Esophagus squamous epithelium (tissue), 5 donors: ENCODE measurements at regions not wholly inside any gene's neighbourhood (a gene's known extent, or its start where the extent isn't known, plus 50 kb on each side); places are given as distances from the start of the nearest gene placed in this dataset.
"Not testable (repeated sequence)": the region's sequence is repeated elsewhere in the genome, so short reads cannot be mapped to it uniquely, and the experiment has no call there.

Experiments used
- DNase-seq: peaks from one replicate; lab custom pipeline; 2025; lab: John Stamatoyannopoulos, UW
- H3K27ac ChIP-seq, 4 donors: fragments of 200-600 bp; sonication (generic); one replicate each; pipeline ENCODE4 v1.5.1; 2016 to 2019; ENCODE audit warnings: mild to moderate bottlenecking in 1 of 4
- H3K27me3 ChIP-seq, 4 donors: fragments of 200-600 bp; sonication (generic); 1 replicate in 3 of 4; 2 replicates in 1 of 4; pipeline versions ENCODE4 v1.5.1 to v1.6.0; 2017 to 2021; ENCODE audit warnings: antibody characterized with exemption in 1 of 4
- H3K36me3 ChIP-seq, 3 donors: fragments of 200-600 bp; sonication (generic); one replicate each; pipeline ENCODE4 v1.5.1; 2016 to 2019
- H3K4me1 ChIP-seq, 3 donors: fragments of 200-600 bp; sonication (generic); one replicate each; pipeline ENCODE4 v1.5.1; 2017 to 2019
- H3K4me3 ChIP-seq, 4 donors: fragments of 200-600 bp; sonication (generic); 1 replicate in 3 of 4; 2 replicates in 1 of 4; pipeline ENCODE4 v1.5.1; 2016 to 2019; ENCODE audit warnings: mild to moderate bottlenecking in 2 of 4, moderate library complexity in 1 of 4
- H3K9me3 ChIP-seq, 3 donors: fragments of 200-600 bp; sonication (generic); one replicate each; pipeline ENCODE4 v1.5.1; 2016 to 2019
- CTCF ChIP-seq, 6 experiments: fragments of 450-650 bp in 4 of 6; fragments of 200-600 bp in 2 of 6; sonication (generic) in 2 of 6; IDR thresholded peaks; one replicate each; pipeline ENCODE4 v1.5.1; 2016 to 2019; ENCODE audit warnings: antibody characterized with exemption in 6 of 6, mild to moderate bottlenecking in 4 of 6, moderate library complexity in 4 of 6
- POLR2A ChIP-seq, 4 donors: fragments of 450-650 bp; IDR thresholded peaks; one replicate each; pipeline ENCODE4 v1.6.1; 2017; ENCODE audit warnings: antibody characterized with exemption in 4 of 4, mild to moderate bottlenecking in 4 of 4, moderate library complexity in 3 of 4
- WGBS, 2 donors: methylation state at CpG; one replicate each; pipeline ENCODE4 v1.1.5; 2018; 5-methylcytosine and 5-hydroxymethylcytosine counted together
- intact Hi-C: fragments of 100-400 bp; cut with DNase I; formaldehyde crosslinking; loops from one replicate; pipeline ENCODE4 v1.15.0; 2022
- donor health status: DM: yes; HTN: yes; CAD: no.

GRCh38 chr6:86619428-86619827, 317.9 kb upstream of the HTR1E start:
- intact Hi-C loops, result no loop called here
- H3K36me3 ChIP-seq, result no peaks in the 10 kb centered on the region
- H3K4me3 ChIP-seq, result no peak overlapping the region
- no peaks in the 10 kb centered on the region for H3K4me1 ChIP-seq
- DNase-seq, result no peak
- no peaks in the 10 kb centered on the region for H3K27me3 ChIP-seq
- WGBS, 2 donors, result 86 to 91% methylated on average over 2 of the region's 2 CpGs
- no peak overlapping the region for H3K27ac ChIP-seq
- H3K9me3 ChIP-seq, result no peaks in the 10 kb centered on the region
- TF ChIP-seq POLR2A (IDR thresholded peaks at IDR 0.05) (no peak), CTCF (IDR thresholded peaks at IDR 0.05) (no peak)

- intact Hi-C loops, result no loop called here
- no peak for DNase-seq
- Histone ChIP-seq H3K27ac (no peak overlapping the region), H3K9me3 (no peaks in the 10 kb centered on the region), H3K36me3 (no peaks in the 10 kb centered on the region), H3K27me3 (no peaks in the 10 kb centered on the region), H3K4me1 (no peaks in the 10 kb centered on the region), H3K4me3 (no peak overlapping the region)
- no peak for TF ChIP-seq CTCF (IDR thresholded peaks at IDR 0.05)
- TF ChIP-seq POLR2A (IDR thresholded peaks at IDR 0.05), result no peak
- 41 to 53% methylated on average over 1 of the region's 1 CpG for WGBS, 2 donors
Observed at GRCh38 chr6:86615299-86615698, 322.0 kb upstream of the HTR1E start.

- 45 to 55% methylated on average over 9 of the region's 9 CpGs for WGBS, 2 donors
- Histone ChIP-seq H3K27me3 (no peaks in the 10 kb centered on the region), H3K27ac (no peak overlapping the region), H3K36me3 (no peaks in the 10 kb centered on the region), H3K4me3 (no peak overlapping the region), H3K9me3 (no peaks in the 10 kb centered on the region), H3K4me1 (no peaks in the 10 kb centered on the region)
- TF ChIP-seq CTCF (IDR thresholded peaks at IDR 0.05), result no peak
- no peak for TF ChIP-seq POLR2A (IDR thresholded peaks at IDR 0.05)
- DNase-seq, result no peak
- intact Hi-C loops, result no loop called here
Observed at GRCh38 chr6:86609549-86610388, 327.6 kb upstream of the HTR1E start.

GRCh38 chr6:86603364-86603763, 334.0 kb upstream of the HTR1E start:
- H3K27me3 ChIP-seq, H3K9me3 ChIP-seq, H3K4me1 ChIP-seq, DNase-seq, H3K4me3 ChIP-seq, intact Hi-C loops, H3K36me3 ChIP-seq, H3K27ac ChIP-seq: not testable (repeated sequence)
- WGBS, 2 donors, result 56 to 61% methylated on average over 3 of the region's 3 CpGs

- intact Hi-C loops, H3K4me1 ChIP-seq, H3K36me3 ChIP-seq, H3K27ac ChIP-seq, DNase-seq, H3K27me3 ChIP-seq, H3K4me3 ChIP-seq, H3K9me3 ChIP-seq: not testable (repeated sequence)
- WGBS, 2 donors, result 61 to 63% methylated on average over 6 of the region's 6 CpGs
Observed at GRCh38 chr6:86602093-86602492, 335.2 kb upstream of the HTR1E start.

- DNase-seq, H3K4me3 ChIP-seq, intact Hi-C loops, H3K9me3 ChIP-seq, H3K27me3 ChIP-seq, H3K36me3 ChIP-seq, H3K4me1 ChIP-seq, H3K27ac ChIP-seq: not testable (repeated sequence)
- WGBS, 2 donors, result 40 to 43% methylated on average over 4 of the region's 4 CpGs
Observed at GRCh38 chr6:86598969-86599368, 338.4 kb upstream of the HTR1E start.
